Smooth muscle cell (in vitro differentiated cells): ENCODE measurements at regions not wholly inside any gene's neighbourhood (a gene's known extent, or its start where the extent isn't known, plus 50 kb on each side); places are given as distances from the start of the nearest gene placed in this dataset.

Experiments
- DNase-seq: peaks from one replicate; lab custom pipeline; 2025; ENCODE audit not compliant: unreplicated experiment; lab: John Stamatoyannopoulos, UW
- H2AFZ ChIP-seq: fragments of 200-600 bp; sonication (generic); 2 replicates; pipeline ENCODE4 v1.6.0; 2016; ENCODE audit warnings: antibody characterized with exemption, low read depth, mild to moderate bottlenecking
- H3F3A ChIP-seq: fragments of 200-600 bp; sonication (generic); 2 replicates; pipeline ENCODE4 v1.6.0; 2017; ENCODE audit warnings: antibody characterized with exemption, low read depth
- H3K27ac ChIP-seq: fragments of 200-600 bp; sonication (generic); 2 replicates; pipeline ENCODE4 v1.5.1; 2016; ENCODE audit warnings: low read depth, mild to moderate bottlenecking
- H3K27me3 ChIP-seq: fragments of 200-600 bp; sonication (generic); 2 replicates; pipeline ENCODE4 v1.6.1; 2016; ENCODE audit warnings: low read depth, mild to moderate bottlenecking
- H3K36me3 ChIP-seq: fragments of 200-600 bp; sonication (generic); 2 replicates; pipeline ENCODE4 v1.5.1; 2016; ENCODE audit warnings: low read depth
- H3K4me1 ChIP-seq: fragments of 200-600 bp; sonication (generic); 2 replicates; pipeline ENCODE4 v1.5.1; 2016; ENCODE audit warnings: low read depth
- H3K4me2 ChIP-seq: fragments of 200-600 bp; sonication (generic); 2 replicates; pipeline ENCODE4 v1.6.0; 2016; ENCODE audit warnings: mild to moderate bottlenecking
- H3K4me3 ChIP-seq: fragments of 200-600 bp; sonication (generic); 2 replicates; pipeline ENCODE4 v1.5.1; 2016; ENCODE audit warnings: mild to moderate bottlenecking
- H3K79me2 ChIP-seq: fragments of 200-600 bp; sonication (generic); 2 replicates; pipeline ENCODE4 v1.6.0; 2016; ENCODE audit warnings: low read depth, mild to moderate bottlenecking
- H3K9ac ChIP-seq: fragments of 200-600 bp; sonication (generic); 2 replicates; pipeline ENCODE4 v1.6.0; 2016; ENCODE audit warnings: low read depth
- H3K9me3 ChIP-seq: fragments of 200-600 bp; sonication (generic); replicated peaks from 2 replicates; pipeline ENCODE4 v1.5.1; 2016; ENCODE audit warnings: low read depth
- H4K20me1 ChIP-seq: fragments of 200-600 bp; sonication (generic); 2 replicates; pipeline ENCODE4 v1.6.0; 2016; ENCODE audit warnings: low read depth
- WGBS: methylation state at CpG from one replicate; pipeline ENCODE4 v1.1.7; 2016; ENCODE audit warnings: low lambda C conversion rate; 5-methylcytosine and 5-hydroxymethylcytosine counted together
- TF ChIP-seq, protein P1 (sequence below): fragments of 200-600 bp; sonication (generic); IDR thresholded peaks from 2 replicates; pipeline ENCODE4 v1.5.1; 2017; ENCODE audit warnings: borderline replicate concordance, mild to moderate bottlenecking, antibody characterized with exemption; ENCODE audit not compliant: insufficient read depth, poor library complexity, severe bottlenecking

DNA sequence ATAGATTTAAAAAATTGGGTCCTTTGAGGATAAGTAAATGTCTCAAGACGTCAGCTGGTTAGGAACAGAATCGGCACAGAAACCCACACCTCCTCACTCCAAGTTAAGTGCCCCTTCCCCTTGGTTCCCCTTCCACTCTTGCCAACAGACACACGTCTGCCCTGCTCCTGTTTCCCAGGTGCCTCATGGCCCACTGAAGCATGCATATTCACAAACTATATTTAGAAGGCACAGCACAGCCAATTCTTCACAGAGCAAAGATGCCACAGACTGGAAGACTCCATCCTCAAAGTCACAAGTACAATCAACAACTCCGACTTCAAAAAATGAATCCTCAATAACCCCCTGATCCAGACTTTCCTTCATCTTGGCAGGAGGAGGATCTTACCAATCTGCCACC is 295.4 kb upstream of the NR2F2 start:
- Histone ChIP-seq H3F3A (no peaks in the 10 kb centered on the region), H2AFZ (no peak overlapping the region), H3K4me3 (no peak overlapping the region), H3K4me1 (peaks cover 19% of the 10 kb centered on the region), H3K27me3 (peaks cover 64% of the 10 kb centered on the region), H3K9ac (no peak overlapping the region), H3K9me3 (no peaks in the 10 kb centered on the region), H3K4me2 (no peak overlapping the region), H4K20me1 (no peaks in the 10 kb centered on the region), H3K27ac (no peak overlapping the region), H3K79me2 (no peaks in the 10 kb centered on the region), H3K36me3 (no peaks in the 10 kb centered on the region)
- DNase-seq: no peak
- TF ChIP-seq, protein P1, sequence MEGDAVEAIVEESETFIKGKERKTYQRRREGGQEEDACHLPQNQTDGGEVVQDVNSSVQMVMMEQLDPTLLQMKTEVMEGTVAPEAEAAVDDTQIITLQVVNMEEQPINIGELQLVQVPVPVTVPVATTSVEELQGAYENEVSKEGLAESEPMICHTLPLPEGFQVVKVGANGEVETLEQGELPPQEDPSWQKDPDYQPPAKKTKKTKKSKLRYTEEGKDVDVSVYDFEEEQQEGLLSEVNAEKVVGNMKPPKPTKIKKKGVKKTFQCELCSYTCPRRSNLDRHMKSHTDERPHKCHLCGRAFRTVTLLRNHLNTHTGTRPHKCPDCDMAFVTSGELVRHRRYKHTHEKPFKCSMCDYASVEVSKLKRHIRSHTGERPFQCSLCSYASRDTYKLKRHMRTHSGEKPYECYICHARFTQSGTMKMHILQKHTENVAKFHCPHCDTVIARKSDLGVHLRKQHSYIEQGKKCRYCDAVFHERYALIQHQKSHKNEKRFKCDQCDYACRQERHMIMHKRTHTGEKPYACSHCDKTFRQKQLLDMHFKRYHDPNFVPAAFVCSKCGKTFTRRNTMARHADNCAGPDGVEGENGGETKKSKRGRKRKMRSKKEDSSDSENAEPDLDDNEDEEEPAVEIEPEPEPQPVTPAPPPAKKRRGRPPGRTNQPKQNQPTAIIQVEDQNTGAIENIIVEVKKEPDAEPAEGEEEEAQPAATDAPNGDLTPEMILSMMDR: no peak
- 87% methylated on average over 4 of the region's 4 CpGs for WGBS

DNA sequence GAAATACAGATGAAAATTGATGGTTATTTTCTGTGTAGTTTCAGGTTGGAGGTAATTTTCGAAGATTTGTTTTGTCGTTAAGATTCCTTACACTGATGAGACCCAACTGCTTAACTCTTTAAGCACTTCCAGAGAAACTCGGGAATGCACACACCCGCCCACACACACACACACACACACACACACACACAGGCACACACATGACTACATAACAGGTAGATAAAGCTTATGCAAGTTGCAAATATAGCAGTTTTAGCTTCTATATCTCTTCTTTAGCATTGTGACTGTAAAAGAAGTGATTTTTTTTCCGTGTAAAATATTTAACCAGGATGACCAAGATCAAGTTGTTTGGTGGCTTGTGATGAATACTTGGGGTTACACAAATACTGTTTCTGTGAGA is 294.9 kb upstream of the NR2F2 start:
- H3K9ac ChIP-seq: no peak overlapping the region
- 76% methylated on average over 5 of the region's 5 CpGs for WGBS

DNA sequence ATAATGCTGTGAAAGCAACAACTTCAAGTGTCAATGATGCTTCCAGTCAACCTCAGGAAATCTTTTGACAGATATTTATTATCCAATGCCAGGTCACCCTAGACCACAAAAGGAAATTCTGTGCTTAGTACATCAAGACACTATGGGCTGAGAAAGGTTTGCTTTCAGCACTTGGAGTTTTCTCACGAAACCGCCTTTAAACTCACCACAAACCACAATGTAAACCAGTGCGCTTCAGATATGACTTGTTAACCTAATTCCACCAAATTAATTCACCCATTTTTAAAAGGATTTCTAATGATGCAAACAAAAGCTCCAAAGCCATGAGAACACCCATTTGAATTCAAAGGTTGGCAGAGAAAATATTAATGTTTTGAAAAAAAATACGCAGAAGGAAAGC is 292.9 kb upstream of the NR2F2 start:
- H3K27ac ChIP-seq: no peak overlapping the region
- no peak overlapping the region for H3K4me3 ChIP-seq
- H3K36me3 ChIP-seq: no peaks in the 10 kb centered on the region
- no peak overlapping the region for H3K9ac ChIP-seq
- DNase-seq: no peak
- TF ChIP-seq, protein P1: no peak
- H3K4me1 ChIP-seq: peaks cover 19% of the 10 kb centered on the region
- no peaks in the 10 kb centered on the region for H4K20me1 ChIP-seq
- no peak overlapping the region for H2AFZ ChIP-seq
- H3F3A ChIP-seq: no peaks in the 10 kb centered on the region
- H3K9me3 ChIP-seq: no peaks in the 10 kb centered on the region
- no peak overlapping the region for H3K4me2 ChIP-seq
- WGBS: 35% methylated on average over 4 of the region's 4 CpGs
- peaks cover 62% of the 10 kb centered on the region for H3K27me3 ChIP-seq
- H3K79me2 ChIP-seq: no peaks in the 10 kb centered on the region

More for the DNA sequence above, 294.9 kb upstream of the NR2F2 start:
- no peak for DNase-seq
- Histone ChIP-seq H3K27me3 (peaks cover 69% of the 10 kb centered on the region), H2AFZ (no peak overlapping the region), H4K20me1 (no peaks in the 10 kb centered on the region), H3K27ac (no peak overlapping the region), H3K4me3 (no peak overlapping the region), H3F3A (no peaks in the 10 kb centered on the region), H3K79me2 (no peaks in the 10 kb centered on the region), H3K36me3 (no peaks in the 10 kb centered on the region), H3K4me2 (no peak overlapping the region), H3K4me1 (peaks cover 19% of the 10 kb centered on the region), H3K9me3 (no peaks in the 10 kb centered on the region)
- TF ChIP-seq, protein P1: no peak

DNA sequence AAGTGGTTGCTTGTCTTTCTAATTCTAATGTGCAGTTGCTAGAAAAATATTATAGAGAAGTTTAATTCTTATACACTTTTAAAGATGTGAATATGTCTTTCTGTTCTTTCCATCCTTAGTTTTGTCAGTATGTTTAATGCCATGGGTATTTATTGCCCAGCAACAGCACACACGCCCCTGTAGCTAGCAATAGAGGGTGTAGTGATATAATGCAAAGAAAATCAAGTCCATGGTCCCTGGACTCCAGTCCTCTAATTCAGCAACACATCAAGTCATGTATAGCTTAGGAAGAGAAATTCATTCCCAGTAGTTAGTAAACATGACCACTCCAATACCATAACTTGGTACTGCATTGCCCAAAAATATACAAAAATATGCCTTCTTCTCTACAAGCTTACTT is 292.4 kb upstream of the NR2F2 start:
- H3F3A ChIP-seq: no peaks in the 10 kb centered on the region
- DNase-seq: no peak
- H3K4me1 ChIP-seq: peaks cover 19% of the 10 kb centered on the region
- H3K4me2 ChIP-seq: no peak overlapping the region
- H3K9me3 ChIP-seq: no peaks in the 10 kb centered on the region
- no peaks in the 10 kb centered on the region for H3K36me3 ChIP-seq
- TF ChIP-seq, protein P1: no peak
- H3K79me2 ChIP-seq: no peaks in the 10 kb centered on the region
- H3K27ac ChIP-seq: no peak overlapping the region
- WGBS: 42% methylated on average over 1 of the region's 1 CpG
- H4K20me1 ChIP-seq: no peaks in the 10 kb centered on the region
- no peak overlapping the region for H3K4me3 ChIP-seq
- no peak overlapping the region for H3K9ac ChIP-seq
- no peak overlapping the region for H2AFZ ChIP-seq
- peaks cover 60% of the 10 kb centered on the region for H3K27me3 ChIP-seq
